Endodermal cell (in vitro differentiated cells): ENCODE measurements at regions not wholly inside any gene's neighbourhood (a gene's known extent, or its start where the extent isn't known, plus 50 kb on each side); places are given as distances from the start of the nearest gene placed in this dataset.

ENCODE experiments used
- DNase-seq: peaks from one replicate; pipeline ENCODE4 v3.0.0-alpha.2; 2017
- H3K27ac ChIP-seq: 2 replicates; pipeline ENCODE4 v1.5.1; 2013; ENCODE audit warnings: mild to moderate bottlenecking, low read depth, low read length, moderate library complexity
- H3K27me3 ChIP-seq: 2 replicates; pipeline ENCODE4 v1.6.1; 2013; ENCODE audit warnings: mild to moderate bottlenecking, low read length, moderate library complexity; ENCODE audit not compliant: insufficient read depth, control insufficient read depth, poor library complexity, severe bottlenecking
- H3K36me3 ChIP-seq: 2 replicates; pipeline ENCODE4 v1.7.0; 2013; ENCODE audit warnings: mild to moderate bottlenecking, low read length, moderate library complexity; ENCODE audit not compliant: control insufficient read depth, insufficient read depth
- H3K4me1 ChIP-seq: one replicate; pipeline ENCODE4 v1.7.0; 2013; ENCODE audit warnings: low read length; ENCODE audit not compliant: control insufficient read depth, insufficient read depth
- H3K4me3 ChIP-seq: 2 replicates; pipeline ENCODE4 v1.5.1; 2013; ENCODE audit warnings: mild to moderate bottlenecking, low read length, moderate library complexity
- H3K9ac ChIP-seq: 2 replicates; pipeline ENCODE4 v1.6.1; 2013; ENCODE audit warnings: mild to moderate bottlenecking, low read length, moderate library complexity; ENCODE audit not compliant: poor library complexity, severe bottlenecking; ENCODE audit errors: extremely low read depth
- H3K9me3 ChIP-seq: 2 replicates; pipeline ENCODE4 v1.6.1; 2013; ENCODE audit warnings: mild to moderate bottlenecking, low read length, moderate library complexity; ENCODE audit not compliant: control insufficient read depth
- H3K27ac Mint-ChIP-seq: 2 replicates; pipeline ENCODE4 v1.8.0; 2020; ENCODE audit warnings: mixed read lengths
- H3K27me3 Mint-ChIP-seq: 2 replicates; pipeline ENCODE4 v1.8.0; 2021; ENCODE audit warnings: mild to moderate bottlenecking, mixed read lengths; ENCODE audit not compliant: insufficient read depth
- H3K36me3 Mint-ChIP-seq: 2 replicates; pipeline ENCODE4 v1.8.0; 2020; ENCODE audit warnings: low read depth, mixed read lengths
- H3K4me1 Mint-ChIP-seq: 2 replicates; pipeline ENCODE4 v1.8.0; 2020; ENCODE audit warnings: mixed read lengths
- H3K4me3 Mint-ChIP-seq: 2 replicates; pipeline ENCODE4 v1.8.0; 2020; ENCODE audit warnings: mild to moderate bottlenecking, moderate library complexity, mixed read lengths
- H3K9me3 Mint-ChIP-seq: 2 replicates; pipeline ENCODE4 v1.8.0; 2020; ENCODE audit warnings: mild to moderate bottlenecking, mixed read lengths
- CTCF ChIP-seq: fragments of 200-600 bp; sonication (generic); conservative IDR thresholded peaks from 2 replicates; pipeline ENCODE4 v1.5.0; 2021; ENCODE audit warnings: antibody characterized with exemption, mild to moderate bottlenecking
- WGBS, 2 experiments: methylation state at CpG; one replicate each; pipeline versions ENCODE4 v1.1.5 to v1.1.7; 2013; ENCODE audit warnings: missing lambda C conversion rate in 2 of 2, mixed read lengths in 1 of 2; ENCODE audit not compliant: insufficient coverage in 1 of 2, insufficient read length in 1 of 2; 5-methylcytosine and 5-hydroxymethylcytosine counted together

GRCh38 chr6:118722829-118723813 is 71.7 kb upstream of the CEP85L start:
- Histone ChIP-seq H3K4me3 (no peak overlapping the region), H3K36me3 (no peaks in the 10 kb centered on the region), H3K9ac (no peak overlapping the region), H3K27ac (no peak overlapping the region), H3K4me1 (no peaks in the 10 kb centered on the region), H3K9me3 (no peaks in the 10 kb centered on the region), H3K27me3 (no peaks in the 10 kb centered on the region)
- DNase-seq, result no peak
- peaks cover 5% of the 10 kb centered on the region for H3K4me1 Mint-ChIP-seq
- no peaks in the 10 kb centered on the region for H3K36me3 Mint-ChIP-seq
- H3K9me3 Mint-ChIP-seq, result no peaks in the 10 kb centered on the region
- no peak for TF ChIP-seq CTCF
- H3K27ac Mint-ChIP-seq, result peak overlapping the region; percentile 48
- H3K4me3 Mint-ChIP-seq, result no peak overlapping the region
- peaks cover 2% of the 10 kb centered on the region for H3K27me3 Mint-ChIP-seq
- WGBS, 2 experiments, result 80 to 81% methylated on average over 6 to 8 of the region's 8 CpGs

GRCh38 chr6:118720125-118720473 is 68.7 kb upstream of the CEP85L start:
- H3K4me1 Mint-ChIP-seq, result no peaks in the 10 kb centered on the region
- H3K4me3 Mint-ChIP-seq, result no peak overlapping the region
- H3K27me3 Mint-ChIP-seq, result peaks cover 2% of the 10 kb centered on the region
- Histone ChIP-seq H3K4me1 (no peaks in the 10 kb centered on the region), H3K9ac (no peak overlapping the region), H3K27ac (no peak overlapping the region), H3K27me3 (no peaks in the 10 kb centered on the region), H3K9me3 (no peaks in the 10 kb centered on the region), H3K4me3 (no peak overlapping the region), H3K36me3 (no peaks in the 10 kb centered on the region)
- DNase-seq, result no peak
- peaks cover 2% of the 10 kb centered on the region for H3K9me3 Mint-ChIP-seq
- no peak for TF ChIP-seq CTCF
- H3K27ac Mint-ChIP-seq, result no peak overlapping the region
- no peaks in the 10 kb centered on the region for H3K36me3 Mint-ChIP-seq

GRCh38 chr6:118719351-118720124 is 68.1 kb upstream of the CEP85L start:
- H3K9me3 ChIP-seq, result no peaks in the 10 kb centered on the region
- Mint-ChIP-seq H3K9me3 (peaks cover 2% of the 10 kb centered on the region), H3K27ac (no peak overlapping the region), H3K36me3 (no peaks in the 10 kb centered on the region), H3K4me1 (no peaks in the 10 kb centered on the region), H3K27me3 (peaks cover 2% of the 10 kb centered on the region), H3K4me3 (no peak overlapping the region)
- H3K9ac ChIP-seq, result no peak overlapping the region
- no peaks in the 10 kb centered on the region for H3K36me3 ChIP-seq
- H3K27me3 ChIP-seq, result no peaks in the 10 kb centered on the region
- H3K27ac ChIP-seq, result no peak overlapping the region
- 92 to 94% methylated on average over 4 to 6 of the region's 6 CpGs for WGBS, 2 experiments
- H3K4me3 ChIP-seq, result no peak overlapping the region
- no peaks in the 10 kb centered on the region for H3K4me1 ChIP-seq
- DNase-seq, result no peak
- TF ChIP-seq CTCF, result no peak
